ENCODE measurements at regions not wholly inside any gene's neighbourhood (a gene's known extent, or its start where the extent isn't known, plus 50 kb on each side); places are given as distances from the start of the nearest gene placed in this dataset.

GRCh38 chr13:92984151-92984550, 242.5 kb upstream of the GPC6 start (continued):
- TF ChIP-seq ATF3 (IDR thresholded peaks at IDR 0.05; ENCODE audit: insufficient read depth, low read depth, low read length) (no peak), CTCF (IDR thresholded peaks at IDR 0.05; ENCODE audit: control extremely low read depth in 1 of 3, insufficient read depth in 1 of 3, low read depth in 1 of 3, low read length in 3 of 3) (no peak)
